Prostate gland (tissue), 2 donors: ENCODE measurements at regions not wholly inside any gene's neighbourhood (a gene's known extent, or its start where the extent isn't known, plus 50 kb on each side); places are given as distances from the start of the nearest gene placed in this dataset.

Source experiments
- DNase-seq: peaks from one replicate; pipeline ENCODE4 v3.0.0-alpha.2; 2019; ENCODE audit warnings: low spot score
- H3K27ac ChIP-seq, 2 donors: fragments of 200-600 bp; sonication (generic); 2 replicates each; pipeline ENCODE4 v1.5.1; 2017 to 2019
- H3K27me3 ChIP-seq: fragments of 200-600 bp; sonication (generic); replicated peaks from 2 replicates; pipeline ENCODE4 v1.5.1; 2019; ENCODE audit not compliant: insufficient read depth
- H3K36me3 ChIP-seq, 2 donors: fragments of 200-600 bp; sonication (generic); 1 replicate in 1 of 2; 2 replicates in 1 of 2; pipeline versions ENCODE4 v1.5.1 to v1.8.1; 2017 to 2019
- H3K4me1 ChIP-seq: fragments of 200-600 bp; sonication (generic); replicated peaks from 2 replicates; pipeline ENCODE4 v1.5.1; 2019
- H3K4me3 ChIP-seq, 2 donors: fragments of 200-600 bp; sonication (generic); 2 replicates each; pipeline ENCODE4 v1.5.1; 2017 to 2019
- H3K9me3 ChIP-seq: fragments of 200-600 bp; sonication (generic); 2 replicates; pipeline ENCODE4 v1.5.1; 2017
- POLR2A ChIP-seq: fragments of 450-650 bp; IDR thresholded peaks from one replicate; pipeline ENCODE4 v1.6.1; 2016; ENCODE audit warnings: antibody characterized with exemption, mild to moderate bottlenecking
- POLR2AphosphoS5 ChIP-seq: sonication (generic); formaldehyde crosslinking; IDR thresholded peaks from one replicate; pipeline ENCODE4 v1.6.1; 2017; ENCODE audit warnings: antibody characterized with exemption
- WGBS: methylation state at CpG from one replicate; pipeline ENCODE4 v1.1.5; 2018; 5-methylcytosine and 5-hydroxymethylcytosine counted together
- intact Hi-C: fragments of 100-400 bp; cut with DNase I; formaldehyde crosslinking; loops from one replicate; pipeline ENCODE4 v1.14.2; 2022
- TF ChIP-seq, protein P1 (sequence below), 4 experiments: fragments of 200-600 bp in 2 of 4; fragments of 450-650 bp in 2 of 4; sonication (generic) in 2 of 4; IDR thresholded peaks; 1 replicate in 3 of 4; 2 replicates in 1 of 4; pipeline ENCODE4 v1.5.1; 2016 to 2019; ENCODE audit warnings: antibody characterized with exemption in 4 of 4, mild to moderate bottlenecking in 2 of 4, moderate library complexity in 2 of 4

DNA sequence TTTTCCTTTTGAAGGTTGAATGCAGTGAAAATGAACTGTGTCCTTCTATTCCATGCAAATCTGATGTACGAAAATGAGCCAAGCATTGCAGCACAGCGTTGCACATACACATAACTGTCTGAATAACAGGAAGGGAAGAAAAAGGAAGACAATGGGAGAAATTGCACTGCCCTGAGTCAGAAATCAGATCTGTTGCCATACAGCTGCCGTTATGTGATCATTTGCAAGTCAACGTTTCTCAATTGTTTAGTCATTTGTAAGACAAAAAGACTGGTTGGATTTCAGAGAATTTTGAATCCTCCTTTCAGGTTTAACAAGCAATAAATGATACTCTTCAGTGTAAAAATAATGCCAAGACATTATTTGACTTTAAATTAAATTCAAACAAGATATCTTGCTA lies 284.1 kb downstream of the DSEL start:
- H3K4me3 ChIP-seq = no peak overlapping the region
- TF ChIP-seq POLR2AphosphoS5 (no peak), POLR2A (no peak)
- TF ChIP-seq, protein P1, sequence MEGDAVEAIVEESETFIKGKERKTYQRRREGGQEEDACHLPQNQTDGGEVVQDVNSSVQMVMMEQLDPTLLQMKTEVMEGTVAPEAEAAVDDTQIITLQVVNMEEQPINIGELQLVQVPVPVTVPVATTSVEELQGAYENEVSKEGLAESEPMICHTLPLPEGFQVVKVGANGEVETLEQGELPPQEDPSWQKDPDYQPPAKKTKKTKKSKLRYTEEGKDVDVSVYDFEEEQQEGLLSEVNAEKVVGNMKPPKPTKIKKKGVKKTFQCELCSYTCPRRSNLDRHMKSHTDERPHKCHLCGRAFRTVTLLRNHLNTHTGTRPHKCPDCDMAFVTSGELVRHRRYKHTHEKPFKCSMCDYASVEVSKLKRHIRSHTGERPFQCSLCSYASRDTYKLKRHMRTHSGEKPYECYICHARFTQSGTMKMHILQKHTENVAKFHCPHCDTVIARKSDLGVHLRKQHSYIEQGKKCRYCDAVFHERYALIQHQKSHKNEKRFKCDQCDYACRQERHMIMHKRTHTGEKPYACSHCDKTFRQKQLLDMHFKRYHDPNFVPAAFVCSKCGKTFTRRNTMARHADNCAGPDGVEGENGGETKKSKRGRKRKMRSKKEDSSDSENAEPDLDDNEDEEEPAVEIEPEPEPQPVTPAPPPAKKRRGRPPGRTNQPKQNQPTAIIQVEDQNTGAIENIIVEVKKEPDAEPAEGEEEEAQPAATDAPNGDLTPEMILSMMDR (IDR thresholded peaks at IDR 0.05) = no peak
- intact Hi-C loops = no loop called here
- H3K27ac ChIP-seq = no peak overlapping the region
- H3K36me3 ChIP-seq = no peaks in the 10 kb centered on the region
- H3K4me1 ChIP-seq = no peaks in the 10 kb centered on the region
- no peaks in the 10 kb centered on the region for H3K9me3 ChIP-seq
- DNase-seq = no peak
- no peaks in the 10 kb centered on the region for H3K27me3 ChIP-seq
- 58% methylated on average over 4 of the region's 4 CpGs for WGBS

DNA sequence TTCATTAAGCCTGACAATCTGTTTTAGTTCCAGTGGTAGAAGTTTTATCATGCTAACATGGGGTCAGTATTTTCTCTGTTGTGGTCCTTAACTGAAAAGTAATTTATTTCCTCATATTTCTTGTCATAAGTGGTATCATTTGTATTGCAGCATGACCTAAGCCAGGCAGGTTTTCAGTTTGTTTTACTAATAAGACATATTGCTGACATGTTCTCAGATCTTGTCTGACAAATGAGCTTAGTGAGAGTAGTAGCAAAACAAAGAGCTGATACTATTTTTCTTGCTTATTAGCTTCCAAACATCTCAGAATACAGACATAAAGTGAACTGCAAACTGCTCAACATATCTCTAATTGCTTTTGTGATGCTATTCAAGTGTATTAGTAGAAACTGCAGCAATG lies 293.6 kb downstream of the DSEL start:
- Histone ChIP-seq H3K4me1 (no peaks in the 10 kb centered on the region), H3K27ac (no peak overlapping the region), H3K36me3 (no peaks in the 10 kb centered on the region), H3K4me3 (no peak overlapping the region), H3K27me3 (no peaks in the 10 kb centered on the region), H3K9me3 (no peaks in the 10 kb centered on the region)
- TF ChIP-seq POLR2AphosphoS5 = no peak
- no peak for TF ChIP-seq POLR2A
- TF ChIP-seq, protein P1 (IDR thresholded peaks at IDR 0.05) = no peak
- intact Hi-C loops = no loop called here
- DNase-seq = no peak

DNA sequence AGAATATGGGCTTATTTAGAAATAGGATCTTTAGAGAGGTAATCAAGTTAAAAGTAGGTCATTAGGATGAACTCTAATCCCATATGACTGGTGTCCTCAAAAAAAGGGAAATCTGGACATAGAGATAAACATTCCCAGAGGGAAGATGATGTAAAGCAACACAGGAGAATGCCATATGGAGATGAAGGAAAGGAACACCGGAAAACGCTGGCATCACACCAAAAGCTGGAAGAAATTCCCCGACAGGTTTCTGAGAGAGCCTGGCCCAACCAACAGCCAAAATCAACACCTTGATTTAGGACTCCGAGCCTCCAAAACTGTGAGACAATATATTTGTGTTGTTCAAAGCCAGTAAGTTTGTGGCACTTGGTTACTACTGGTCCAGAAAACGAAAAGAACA lies 296.7 kb downstream of the DSEL start:
- H3K27ac ChIP-seq = no peak overlapping the region
- WGBS = 78% methylated on average over 5 of the region's 5 CpGs
- intact Hi-C loops = loop anchor here (5.0 kb wide), 1 partner anchor 1442 kb away; no protein-coding TSS in a partner anchor
- no peaks in the 10 kb centered on the region for H3K27me3 ChIP-seq
- TF ChIP-seq, protein P1 (IDR thresholded peaks at IDR 0.05) = no peak
- TF ChIP-seq POLR2A (no peak), POLR2AphosphoS5 (no peak)
- H3K9me3 ChIP-seq = no peaks in the 10 kb centered on the region
- no peak overlapping the region for H3K4me3 ChIP-seq
- no peaks in the 10 kb centered on the region for H3K4me1 ChIP-seq
- H3K36me3 ChIP-seq = no peaks in the 10 kb centered on the region
- no peak for DNase-seq

DNA sequence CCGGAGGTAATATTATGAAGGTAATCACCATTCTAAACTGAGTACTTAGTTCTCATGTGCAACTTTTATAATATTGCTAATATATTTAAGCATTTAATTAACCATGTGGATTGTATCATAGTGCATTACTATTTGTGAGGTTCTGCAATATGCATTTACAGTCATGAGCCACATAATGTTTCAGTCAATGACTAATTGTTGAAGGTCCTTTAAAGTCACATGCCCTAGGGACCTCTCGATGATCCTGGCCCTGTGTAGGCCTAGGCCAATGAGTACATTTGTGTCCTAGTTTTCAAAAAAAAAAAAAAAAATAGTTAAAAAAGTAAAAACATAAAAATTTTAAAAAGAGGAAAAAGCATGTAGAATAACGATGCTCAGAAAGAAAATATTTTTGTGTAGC lies 298.0 kb downstream of the DSEL start:
- no peak overlapping the region for H3K4me3 ChIP-seq
- DNase-seq = no peak
- TF ChIP-seq, protein P1 (IDR thresholded peaks at IDR 0.05) = no peak
- no peak for TF ChIP-seq POLR2AphosphoS5
- no peak for TF ChIP-seq POLR2A
- H3K4me1 ChIP-seq = no peaks in the 10 kb centered on the region
- H3K27me3 ChIP-seq = no peaks in the 10 kb centered on the region
- WGBS = 88% methylated on average over 3 of the region's 3 CpGs
- intact Hi-C loops = loop anchor here (5.0 kb wide), 1 partner anchor 1444 kb away; no protein-coding TSS in a partner anchor
- no peak overlapping the region for H3K27ac ChIP-seq
- no peaks in the 10 kb centered on the region for H3K9me3 ChIP-seq
- no peaks in the 10 kb centered on the region for H3K36me3 ChIP-seq

DNA sequence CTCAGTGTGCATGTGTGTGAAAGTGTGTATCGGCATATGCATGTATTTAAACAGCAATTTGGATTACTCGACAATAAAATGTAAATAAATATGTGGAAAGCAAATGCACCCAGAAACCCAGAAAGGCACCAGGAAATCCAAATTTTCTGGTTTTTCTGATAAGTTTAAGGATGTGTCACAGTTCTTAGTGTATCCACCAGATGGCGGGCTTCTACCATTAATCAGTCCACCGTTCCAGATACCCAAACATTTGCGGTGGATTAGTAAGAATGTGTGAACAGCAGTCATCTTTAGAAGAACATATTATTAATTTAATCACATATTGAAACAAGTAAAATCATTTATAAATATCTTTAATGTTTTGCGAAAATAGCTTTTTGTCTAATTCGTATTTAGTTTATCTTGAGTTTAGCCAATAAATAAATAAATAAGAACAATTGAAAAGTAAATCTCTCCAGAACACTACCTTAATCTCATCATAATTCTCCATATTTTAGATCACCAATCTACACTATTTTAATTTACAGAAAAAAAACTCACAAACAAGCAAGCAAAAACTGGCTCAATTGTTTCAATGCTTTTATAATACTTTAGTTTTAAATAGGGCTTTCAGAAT lies 298.9 kb downstream of the DSEL start:
- Histone ChIP-seq H3K36me3 (no peaks in the 10 kb centered on the region), H3K4me1 (no peaks in the 10 kb centered on the region), H3K4me3 (no peak overlapping the region), H3K27me3 (no peaks in the 10 kb centered on the region), H3K27ac (no peak overlapping the region), H3K9me3 (no peaks in the 10 kb centered on the region)
- intact Hi-C loops = loop anchor here (5.0 kb wide), 1 partner anchor 1445 kb away; no protein-coding TSS in a partner anchor
- no peak for TF ChIP-seq POLR2A
- TF ChIP-seq, protein P1 (IDR thresholded peaks at IDR 0.05) = peak; percentile 52 to 86 (median 81)
- peak; percentile 60 for DNase-seq
- 4% methylated on average over 7 of the region's 7 CpGs for WGBS
